NCI-H2029 (cell line): ENCODE measurements at regions not wholly inside any gene's neighbourhood (a gene's known extent, or its start where the extent isn't known, plus 50 kb on each side); places are given as distances from the start of the nearest gene placed in this dataset.

Source experiments
- DNase-seq: peaks from one replicate; lab custom pipeline; 2025; lab: John Stamatoyannopoulos, UW

DNA sequence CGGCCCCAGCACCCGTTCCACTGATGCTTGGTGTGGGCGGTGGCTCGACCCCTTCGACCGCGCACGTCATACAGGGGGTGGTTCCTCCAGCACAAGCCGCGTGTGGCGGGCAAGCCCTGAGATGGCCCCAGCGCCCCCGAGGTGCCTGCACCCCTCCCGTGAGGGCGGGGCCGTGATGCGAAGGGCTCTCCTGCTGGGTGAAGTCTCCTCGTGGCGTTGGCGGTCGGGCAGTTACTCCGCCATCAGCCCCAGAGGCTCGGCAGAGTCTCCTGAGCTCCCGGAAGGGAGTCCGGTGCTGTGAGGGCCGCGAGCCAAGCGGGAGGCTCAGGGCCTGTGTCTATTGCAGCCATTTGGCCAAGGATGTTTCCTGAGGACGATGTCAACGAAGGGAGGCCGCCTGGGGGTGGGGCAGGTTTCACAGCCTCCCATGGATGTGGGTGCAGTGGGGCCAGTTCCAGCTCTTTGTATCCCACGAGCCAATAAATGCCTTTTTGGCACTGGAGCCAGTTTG is 78.1 kb upstream of the GALNT9 start:
- peak; percentile 27 for DNase-seq

DNA sequence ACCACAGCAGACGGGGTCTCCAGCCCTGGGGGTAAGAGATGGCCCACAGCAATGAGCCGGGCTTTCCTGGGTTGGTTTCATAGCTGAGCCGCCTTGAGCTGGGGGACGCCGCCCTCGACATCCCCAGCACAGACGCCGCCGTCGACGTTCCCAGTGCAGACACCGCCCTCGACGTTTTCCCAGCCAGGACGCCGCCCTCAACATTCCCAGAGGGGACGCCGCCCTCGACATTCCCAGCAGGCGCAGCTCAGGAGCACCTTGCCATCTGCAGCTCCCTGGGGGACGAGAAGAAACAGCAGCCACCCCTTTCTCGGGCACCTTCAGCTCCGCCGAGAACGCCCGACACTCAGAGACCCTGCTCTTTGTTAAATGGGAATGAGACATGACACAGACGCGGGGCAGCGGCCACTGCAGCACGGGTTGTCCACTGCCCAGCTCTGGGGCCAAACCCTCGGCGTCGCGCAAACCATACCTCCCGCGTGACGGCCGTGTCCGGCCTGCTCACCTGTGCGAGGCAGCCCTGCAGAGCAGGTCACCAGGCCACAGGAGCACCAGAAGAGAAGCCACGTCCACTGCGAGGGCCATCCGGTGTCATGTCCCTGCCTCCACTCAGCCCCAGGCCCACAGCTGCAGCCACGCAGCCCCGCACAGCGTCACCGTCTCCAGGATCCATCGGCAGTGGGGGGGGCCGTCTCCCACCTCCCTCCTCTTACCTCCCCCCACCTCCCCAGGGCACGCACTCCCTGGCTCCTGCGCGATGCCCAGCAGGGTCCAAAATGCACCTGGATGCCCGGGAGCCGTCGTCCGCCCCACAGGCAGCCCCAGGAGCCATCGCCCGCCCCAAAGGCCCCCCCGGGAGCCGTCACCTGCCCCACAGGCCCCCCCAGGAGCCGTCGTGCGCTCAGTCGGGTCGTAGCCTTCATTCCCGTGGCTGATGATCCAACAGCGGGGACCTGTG is 77.4 kb upstream of the GALNT9 start:
- DNase-seq = no peak

DNA sequence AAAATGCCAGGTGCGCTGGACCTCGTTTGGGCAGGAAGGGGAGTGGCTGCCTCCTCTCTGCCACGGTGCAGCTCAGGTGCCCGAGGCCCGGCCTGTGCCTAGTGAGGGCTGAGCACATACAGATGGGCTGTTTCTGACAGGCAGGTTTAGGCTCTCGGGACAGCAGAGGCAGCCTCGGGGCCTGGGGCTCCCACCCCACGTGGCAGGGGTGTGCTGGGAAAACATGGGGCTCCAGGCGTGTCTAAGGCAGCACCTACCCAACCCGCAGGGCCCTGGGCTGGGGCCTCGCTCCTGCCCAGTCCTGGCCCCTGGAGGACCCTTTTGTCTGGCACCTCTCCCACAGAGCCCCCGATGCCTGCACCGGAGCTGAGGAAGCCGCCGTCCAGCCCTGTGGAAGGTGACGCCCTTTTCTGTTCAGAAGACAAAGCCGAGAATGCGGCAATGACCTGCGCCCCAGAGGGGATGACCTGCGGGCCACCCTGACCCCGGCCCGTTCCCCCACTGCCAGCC is 76.4 kb upstream of the GALNT9 start:
- no peak for DNase-seq

DNA sequence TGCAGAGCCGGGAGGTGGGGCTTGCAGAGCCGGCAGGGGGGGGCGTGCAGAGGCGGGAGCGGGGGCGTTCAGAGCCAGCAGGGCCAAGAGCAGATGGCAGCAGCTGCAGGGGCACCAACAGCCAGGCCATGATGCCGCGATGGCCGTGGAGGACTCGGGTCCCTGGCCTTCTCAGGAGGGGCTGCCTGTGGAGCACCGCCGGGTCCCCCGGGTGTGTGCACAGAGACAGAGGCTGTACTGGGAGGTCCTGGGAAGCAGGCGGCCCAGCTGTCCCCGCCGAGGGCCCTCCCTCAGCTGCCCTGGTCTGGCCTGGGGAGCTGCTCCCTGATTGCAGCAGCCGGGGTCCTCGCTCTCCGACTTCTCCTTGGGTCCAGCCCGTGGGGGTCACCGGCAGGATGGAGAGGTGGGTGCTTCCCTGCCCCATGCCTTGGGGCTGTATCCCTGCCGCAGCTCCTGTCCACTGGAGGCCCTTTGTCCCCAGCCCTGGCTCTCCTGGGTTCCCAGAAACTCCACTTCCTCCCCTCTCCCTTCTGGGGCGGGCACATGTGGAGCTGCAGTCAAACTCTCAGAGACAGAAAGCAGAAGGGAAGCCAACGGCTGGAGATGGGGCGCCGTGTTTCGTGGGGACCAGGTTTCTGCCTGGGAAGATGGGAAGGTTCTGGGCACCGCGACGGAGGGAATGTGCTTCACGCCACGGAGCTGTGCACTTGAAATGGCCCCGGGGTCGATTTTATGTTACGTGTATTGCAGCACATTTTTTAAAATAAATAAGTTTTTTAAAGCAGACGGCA is 75.8 kb upstream of the GALNT9 start:
- DNase-seq = no peak

DNA sequence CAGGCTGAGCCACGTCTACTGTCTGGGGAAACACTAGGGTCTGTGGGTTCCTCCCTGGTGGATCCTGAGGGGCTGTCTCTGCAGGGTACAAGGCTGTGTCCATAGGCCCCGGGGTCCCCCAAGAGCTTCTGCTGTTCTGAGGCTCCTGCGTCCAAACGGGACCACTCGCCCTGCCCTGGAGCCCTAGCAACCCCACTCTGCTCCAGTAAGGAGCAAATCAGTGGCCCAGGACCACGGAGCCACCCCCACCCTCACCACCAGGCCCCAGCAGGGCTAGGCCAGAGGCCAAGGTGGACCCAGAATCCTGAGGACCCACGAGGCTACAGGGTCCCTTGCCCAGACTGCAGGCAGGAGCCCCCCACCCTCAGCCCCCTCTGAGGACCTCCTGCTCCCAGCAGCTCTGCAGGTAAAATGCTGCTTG is 75.1 kb upstream of the GALNT9 start:
- DNase-seq = no peak

DNA sequence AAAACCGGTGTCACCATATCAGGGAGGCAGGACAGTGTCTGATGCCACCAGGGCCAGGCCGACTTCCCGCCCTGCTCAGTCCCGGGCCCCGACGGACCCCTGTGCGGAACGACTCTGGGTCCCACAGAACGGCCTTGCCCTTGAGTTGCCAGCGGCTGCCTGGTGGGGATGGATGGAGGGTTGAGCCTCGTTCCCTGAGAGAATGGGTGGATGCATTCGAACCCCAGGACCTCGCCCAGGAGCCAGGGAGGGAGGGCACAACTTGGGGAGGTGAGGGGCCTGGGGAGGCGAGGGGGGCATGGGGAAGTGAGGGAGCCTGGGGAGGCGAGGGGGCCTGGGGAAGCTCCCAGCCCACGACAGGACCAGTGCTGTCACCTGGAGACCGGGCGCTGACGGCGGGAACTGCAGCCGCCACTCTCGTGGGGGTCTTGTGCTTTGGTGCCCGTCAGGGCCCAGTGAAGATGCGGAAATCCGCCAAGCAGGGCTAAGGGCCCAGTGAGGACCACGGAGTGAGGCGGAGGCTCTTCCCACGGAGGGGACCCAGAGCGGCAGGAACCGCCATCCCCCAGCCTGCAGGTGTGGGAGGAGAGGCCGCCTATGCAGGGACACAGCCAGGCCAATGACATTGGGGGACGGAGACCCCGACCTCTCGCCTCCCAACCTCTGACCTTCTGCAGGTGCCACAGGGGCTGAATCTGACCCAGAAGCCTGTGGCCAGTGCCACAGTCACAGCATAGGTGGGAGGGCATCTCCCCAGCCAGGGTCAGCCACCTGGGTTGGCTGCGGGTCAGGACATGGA is 74.4 kb upstream of the GALNT9 start:
- DNase-seq = no peak

DNA sequence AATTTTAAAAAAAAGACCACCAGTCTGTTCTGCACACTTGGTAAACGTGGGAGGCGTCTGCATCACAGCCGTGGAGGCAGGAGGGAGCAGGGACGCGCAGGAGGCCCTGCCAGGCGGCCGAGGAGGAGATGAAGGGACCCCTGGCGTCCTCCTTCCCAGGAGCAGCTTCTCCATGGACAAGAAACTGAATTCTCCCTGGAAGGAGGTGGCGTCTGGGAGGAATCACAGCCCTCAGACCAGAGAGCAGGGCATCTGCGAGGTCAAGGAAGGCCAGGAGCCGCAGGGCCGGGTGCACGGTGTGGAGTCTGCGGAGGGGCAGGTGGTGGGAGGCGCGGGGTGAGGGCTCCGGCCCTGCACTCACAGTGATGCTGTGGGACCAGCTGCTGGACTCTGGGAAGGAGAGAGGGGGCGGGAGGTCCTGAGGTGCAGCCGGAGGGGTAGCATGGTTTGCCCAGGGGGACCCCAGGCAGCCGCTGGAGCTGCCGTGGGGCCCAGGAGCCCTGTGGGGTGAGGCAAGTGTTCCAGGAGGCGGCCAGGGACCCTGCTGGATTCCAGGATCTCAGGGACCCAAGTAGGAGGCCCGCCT is 73.5 kb upstream of the GALNT9 start:
- DNase-seq = no peak

DNA sequence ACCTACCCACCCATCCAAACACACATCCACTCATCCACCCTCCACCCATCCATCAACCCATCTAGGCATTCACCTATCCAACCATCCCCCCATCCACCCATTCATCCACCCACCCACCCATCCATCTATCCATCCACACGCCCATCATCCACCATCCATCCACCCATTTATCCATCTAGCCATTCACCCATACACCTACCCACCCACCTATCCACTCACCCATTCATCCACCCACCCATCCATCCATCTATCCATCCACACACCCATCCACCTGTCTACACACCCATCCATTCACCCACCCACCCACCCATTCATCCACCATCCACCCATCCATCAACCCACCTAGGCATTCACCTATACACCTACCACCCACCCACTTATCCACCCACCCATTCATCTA is 72.6 kb upstream of the GALNT9 start:
- DNase-seq = no peak

DNA sequence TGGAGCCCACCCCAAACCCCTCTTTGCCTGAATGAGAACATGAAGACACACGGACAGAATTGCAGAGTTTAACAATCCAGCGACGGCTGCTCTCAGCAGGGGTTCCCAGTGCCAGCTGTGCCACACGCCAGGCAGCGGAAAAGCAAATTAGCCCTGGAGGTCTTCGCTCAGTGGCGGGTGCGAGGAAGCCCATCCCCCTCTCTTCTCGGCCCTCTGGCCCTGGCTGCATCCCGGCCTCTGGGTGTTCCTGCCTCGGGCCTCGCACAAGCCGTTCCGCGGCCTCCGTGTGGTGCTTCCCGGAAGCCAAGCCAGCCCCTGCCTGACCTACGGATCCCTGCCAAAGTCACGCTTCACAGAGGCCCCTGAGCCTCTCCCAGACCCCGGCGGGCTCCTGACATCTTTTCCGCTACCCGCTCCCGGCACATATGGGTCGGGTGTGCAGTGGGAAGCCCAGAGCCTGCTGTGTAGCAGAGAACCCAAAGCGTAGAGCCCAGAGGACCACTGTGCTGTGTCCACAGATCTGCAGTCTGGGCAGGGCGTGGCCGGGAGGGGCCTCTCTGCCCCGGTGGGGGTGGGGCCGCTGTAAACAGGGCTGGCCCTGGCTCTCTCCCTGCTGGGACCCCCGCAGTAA is 70.7 kb upstream of the GALNT9 start:
- no peak for DNase-seq

DNA sequence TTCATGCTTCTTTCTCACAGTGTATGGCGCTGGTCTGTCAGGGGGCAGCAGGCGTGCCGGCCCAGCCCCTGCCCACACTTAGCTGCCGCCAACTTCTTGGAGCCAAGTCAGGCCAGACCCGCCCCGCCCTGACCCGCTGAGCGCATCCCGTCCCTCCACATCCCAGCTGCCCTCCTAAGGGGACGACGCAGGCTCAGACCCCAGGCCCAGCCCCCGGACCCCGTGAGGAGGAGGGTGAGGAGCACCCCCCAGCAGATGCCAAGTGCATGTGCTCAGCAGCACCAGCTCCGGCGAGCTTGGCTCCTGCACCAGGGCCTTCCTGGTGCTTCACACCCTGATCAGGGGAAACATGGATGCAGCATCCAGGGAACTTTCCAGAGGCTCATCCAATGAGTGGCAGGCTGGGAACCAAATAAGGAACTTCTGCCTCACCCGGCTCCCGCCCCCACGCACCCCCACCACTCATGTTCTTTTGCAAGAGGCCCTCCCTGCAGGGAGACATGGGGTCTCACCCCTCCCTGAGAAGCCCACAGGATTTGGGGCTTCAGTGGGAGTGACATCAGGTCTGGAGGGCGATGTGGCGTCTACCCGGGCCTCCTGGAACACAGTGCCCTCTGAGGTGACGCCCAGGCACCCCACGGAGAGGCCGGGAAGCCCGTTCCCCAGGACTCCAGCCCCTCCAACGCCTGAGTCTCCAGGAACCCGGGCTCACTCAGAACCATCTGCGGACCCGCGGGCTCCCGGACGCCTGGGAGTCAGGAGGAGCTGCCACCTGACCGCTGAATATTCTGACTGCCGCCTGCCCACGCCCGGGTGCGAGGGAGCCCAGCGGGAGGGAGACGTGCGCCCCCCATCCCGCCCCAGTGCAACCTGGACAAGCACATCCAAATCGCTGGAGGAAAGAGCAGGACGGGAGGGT is 70.0 kb upstream of the GALNT9 start:
- DNase-seq = no peak

DNA sequence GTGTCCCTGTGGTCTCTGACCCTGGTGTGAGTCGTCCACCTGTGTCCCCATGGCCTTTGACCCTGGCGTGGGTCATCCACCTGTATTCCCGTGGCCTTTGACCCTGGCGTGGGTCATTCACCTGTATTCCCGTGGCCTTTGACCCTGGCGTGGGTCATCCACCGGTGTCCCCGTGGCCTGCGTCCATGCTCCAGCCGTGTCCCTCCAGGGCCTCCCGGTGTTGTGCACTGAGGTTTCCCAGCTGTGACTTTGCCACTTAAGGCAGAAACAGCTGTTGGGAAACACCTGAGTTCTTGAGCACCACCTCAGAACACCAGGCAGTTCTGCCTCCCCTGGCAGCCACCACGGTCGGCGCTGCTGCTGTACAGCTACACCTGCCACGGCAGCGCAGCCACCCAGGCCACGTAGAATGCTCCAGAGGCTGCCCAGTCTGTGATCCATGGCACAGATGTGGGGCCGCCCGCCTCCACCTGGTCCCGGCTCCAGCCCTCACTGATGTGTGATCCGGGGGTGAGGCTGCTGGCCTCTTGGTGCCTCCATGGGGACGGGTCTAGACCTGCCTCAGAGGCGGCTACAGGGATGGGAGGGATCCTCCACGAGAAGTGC is 69.1 kb upstream of the GALNT9 start:
- DNase-seq = peak; percentile 46

DNA sequence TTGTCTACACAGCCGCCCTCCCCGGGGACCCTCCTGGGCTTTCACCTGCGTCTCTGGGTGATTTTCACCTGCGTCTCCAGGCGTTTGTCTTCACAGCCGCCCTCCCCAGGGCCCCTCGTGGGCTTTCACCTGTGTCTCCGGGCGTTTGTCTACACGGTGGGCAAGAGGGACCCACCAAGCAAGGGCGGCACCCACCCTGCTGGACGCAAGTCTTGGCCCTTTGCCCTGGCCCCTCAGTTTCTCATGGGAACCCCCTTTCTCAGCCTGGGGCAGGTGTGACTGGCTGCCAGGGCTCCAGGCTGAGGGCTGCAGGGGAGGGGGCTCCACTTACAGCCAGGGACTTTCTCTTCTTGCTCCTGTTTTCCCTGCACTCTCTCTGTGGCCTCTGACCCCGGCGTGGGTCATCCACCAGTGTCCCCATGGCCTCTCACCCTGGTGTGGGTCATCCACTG is 68.6 kb upstream of the GALNT9 start:
- no peak for DNase-seq

DNA sequence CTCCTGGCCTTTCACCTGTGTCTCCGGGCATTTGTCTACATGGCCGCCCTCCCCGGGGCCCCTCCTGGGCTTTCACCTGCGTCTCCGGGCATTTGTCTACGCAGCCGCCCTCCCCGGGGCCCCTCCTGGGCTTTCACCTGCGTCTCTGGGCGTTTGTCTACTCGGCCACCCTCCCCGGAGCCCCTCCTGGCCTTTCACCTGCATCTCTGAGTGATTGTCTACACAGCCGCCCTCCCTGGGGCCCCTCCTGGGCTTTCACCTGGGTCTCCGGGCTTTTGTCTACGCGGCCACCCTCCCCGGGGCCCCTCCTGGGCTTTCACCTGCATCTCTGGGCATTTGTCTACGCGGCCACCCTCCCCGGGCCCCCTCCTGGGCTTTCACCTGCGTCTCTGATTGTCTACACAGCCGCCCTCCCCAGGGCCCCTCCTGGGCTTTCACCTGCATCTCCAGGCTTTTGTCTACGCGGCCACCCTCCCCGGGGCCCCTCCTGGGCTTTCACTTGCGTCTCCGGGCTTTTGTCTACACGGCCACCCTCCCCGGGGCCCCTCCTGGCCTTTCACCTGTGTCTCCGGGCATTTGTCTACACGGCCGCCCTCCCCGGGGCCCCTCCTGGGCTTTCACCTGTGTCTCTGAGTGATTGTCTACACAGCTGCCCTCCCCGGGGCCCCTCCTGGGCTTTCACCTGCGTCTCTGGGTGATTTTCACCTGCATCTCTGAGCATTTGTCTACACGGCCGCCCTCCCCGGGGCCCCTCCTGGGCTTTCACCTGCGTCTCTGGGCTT is 68.0 kb upstream of the GALNT9 start:
- peak; percentile 61 for DNase-seq

DNA sequence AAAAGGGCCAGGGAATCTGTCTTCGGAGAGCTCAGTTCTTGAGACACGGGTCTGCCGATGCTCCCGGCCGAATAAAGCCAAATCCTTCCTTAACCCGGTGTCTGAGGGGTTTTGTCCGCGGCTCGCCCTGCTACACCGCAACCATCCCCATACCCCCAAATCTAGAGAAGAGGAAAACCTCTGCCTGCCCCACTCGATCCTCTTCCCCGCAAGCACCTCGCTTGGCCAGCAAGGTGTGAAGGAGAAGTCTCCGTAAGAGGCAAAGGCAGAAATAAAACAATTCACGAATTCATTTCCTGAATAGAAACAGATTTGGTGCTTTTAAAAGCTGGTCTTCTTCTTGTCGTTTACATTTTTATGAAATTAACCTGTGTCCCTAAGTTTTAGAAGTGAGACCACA is 67.3 kb upstream of the GALNT9 start:
- no peak for DNase-seq

DNA sequence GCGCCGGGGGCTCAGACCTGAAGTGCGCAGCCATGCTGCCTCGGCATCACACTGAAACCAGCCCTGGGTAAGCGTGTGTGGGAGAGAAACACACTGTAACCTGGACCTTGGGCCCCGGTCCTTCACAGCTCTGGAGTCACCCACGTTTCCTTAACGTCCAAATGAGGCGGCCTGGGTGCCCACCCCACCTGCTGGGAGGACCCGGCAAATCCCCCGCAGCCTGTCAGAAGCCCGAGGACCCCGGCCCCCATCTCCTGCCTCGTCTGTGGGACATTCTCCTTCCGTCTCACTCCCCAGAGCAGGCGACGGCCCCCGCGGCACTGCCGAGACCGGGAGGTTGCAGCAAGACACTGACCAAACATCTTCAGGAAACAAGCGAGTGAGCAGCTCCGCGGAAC is 66.5 kb upstream of the GALNT9 start:
- no peak for DNase-seq

DNA sequence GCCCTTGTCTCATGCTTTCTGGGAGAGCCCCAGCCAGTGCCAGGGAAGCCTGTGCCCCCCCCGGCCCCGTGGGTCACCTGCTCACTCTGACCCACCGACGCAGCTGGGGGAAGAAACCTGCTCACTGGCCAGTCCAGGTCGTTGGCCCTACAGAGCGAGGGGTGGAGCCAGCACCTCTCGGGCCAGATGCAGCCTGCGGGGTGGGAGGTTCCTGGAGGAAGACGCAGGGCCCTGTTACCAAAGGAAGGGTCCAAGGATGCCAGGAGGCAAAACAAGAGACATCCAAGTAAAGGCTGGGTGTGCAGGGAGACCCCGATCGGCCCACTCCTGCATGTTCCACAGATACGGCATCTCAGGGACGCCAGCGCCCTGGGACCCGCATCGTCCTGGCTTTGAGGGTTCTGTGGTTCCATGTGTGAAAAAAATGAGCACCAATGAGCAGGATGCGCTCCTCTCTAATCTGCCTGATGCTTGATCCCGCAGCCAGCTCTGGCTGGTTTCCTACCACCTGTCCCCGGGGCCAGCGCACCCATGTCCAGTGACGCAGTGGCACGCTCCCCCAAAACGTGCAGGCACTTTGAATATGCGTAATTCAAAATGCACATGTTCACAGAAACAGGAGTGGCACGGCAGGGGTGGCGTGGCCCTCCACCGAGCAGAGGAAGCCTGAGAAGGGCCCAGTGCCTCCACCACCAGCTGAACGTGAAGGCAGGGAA is 66.0 kb upstream of the GALNT9 start:
- no peak for DNase-seq

DNA sequence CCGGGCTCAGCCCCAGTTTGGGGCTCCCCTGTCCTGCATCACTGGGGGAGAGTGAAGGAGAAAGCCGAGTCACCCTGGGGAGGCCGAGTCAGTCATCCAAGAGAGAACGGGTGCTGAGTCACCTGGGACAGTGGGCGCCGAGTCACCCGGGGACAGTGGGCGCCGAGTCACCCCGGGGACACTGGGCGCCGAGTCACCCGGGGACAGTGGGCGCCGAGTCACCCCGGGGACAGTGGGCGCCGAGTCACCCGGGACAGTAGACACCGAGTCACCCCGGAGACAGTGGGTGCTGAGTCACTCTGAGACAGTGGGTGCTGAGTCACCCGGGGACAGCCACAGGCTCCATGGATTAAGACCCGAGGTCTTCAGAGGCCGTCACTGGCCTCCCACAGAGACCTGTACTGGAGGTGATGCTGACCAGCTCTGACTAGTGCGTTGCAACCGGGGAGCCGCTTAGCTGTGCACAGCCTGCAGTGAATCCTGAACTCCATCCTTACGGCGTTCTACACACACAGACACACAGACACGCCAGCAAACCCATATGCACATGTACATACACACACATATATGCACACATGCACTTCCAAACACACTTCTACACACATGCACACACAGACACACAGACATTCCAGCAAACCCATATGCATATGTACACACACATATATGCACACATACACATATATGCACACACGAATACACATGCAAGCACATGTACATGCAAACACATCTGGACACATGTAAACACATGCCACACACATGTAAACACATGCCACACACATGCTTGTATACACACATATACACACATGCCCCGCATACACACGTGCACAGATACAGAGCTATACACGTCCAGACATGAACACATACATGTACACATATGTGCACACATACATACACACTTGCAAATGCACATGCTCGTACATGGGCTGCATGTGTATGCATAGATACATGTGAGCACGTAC is 64.9 kb upstream of the GALNT9 start:
- no peak for DNase-seq
